KOPT-K1 (cell line): ENCODE measurements at regions not wholly inside any gene's neighbourhood (a gene's known extent, or its start where the extent isn't known, plus 50 kb on each side); places are given as distances from the start of the nearest gene placed in this dataset.

ENCODE experiments used
- H3K27ac ChIP-seq: fragments of 200-600 bp; sonication (generic); 2 replicates; pipeline ENCODE4 v1.5.1; 2016; ENCODE audit warnings: antibody characterized with exemption, mild to moderate bottlenecking, low read depth, low read length; ENCODE audit not compliant: poor library complexity, severe bottlenecking
- H3K36me3 ChIP-seq: fragments of 200-600 bp; sonication (generic); 2 replicates; pipeline ENCODE4 v1.5.1; 2017; ENCODE audit warnings: antibody characterized with exemption, mild to moderate bottlenecking, low read length, moderate library complexity; ENCODE audit not compliant: insufficient read depth
- H3K9me3 ChIP-seq: fragments of 200-600 bp; sonication (generic); 2 replicates; pipeline ENCODE4 v1.5.1; 2017; ENCODE audit warnings: antibody characterized with exemption, low read length, mild to moderate bottlenecking; ENCODE audit not compliant: insufficient read depth, poor library complexity, severe bottlenecking

- H3K9me3 ChIP-seq: no peaks in the 10 kb centered on the region
- no peak overlapping the region for H3K27ac ChIP-seq
These were observed 602.3 kb upstream of the MMS22L start for GRCh38 chr6:97885325-97885724.

GRCh38 chr6:97885828-97886227 lies 602.8 kb upstream of the MMS22L start:
- Histone ChIP-seq H3K9me3 (no peaks in the 10 kb centered on the region), H3K27ac (no peak overlapping the region), H3K36me3 (no peaks in the 10 kb centered on the region)

More at GRCh38 chr6:97885325-97885724, 602.3 kb upstream of the MMS22L start:
- no peaks in the 10 kb centered on the region for H3K36me3 ChIP-seq

- no peaks in the 10 kb centered on the region for H3K9me3 ChIP-seq
- no peaks in the 10 kb centered on the region for H3K36me3 ChIP-seq
- no peak overlapping the region for H3K27ac ChIP-seq
These were observed 618.5 kb upstream of the MMS22L start for GRCh38 chr6:97901531-97901930.

GRCh38 chr6:97909380-97909779 lies 626.4 kb upstream of the MMS22L start:
- no peaks in the 10 kb centered on the region for H3K9me3 ChIP-seq
- no peaks in the 10 kb centered on the region for H3K36me3 ChIP-seq
- no peak overlapping the region for H3K27ac ChIP-seq

- Histone ChIP-seq H3K36me3 (no peaks in the 10 kb centered on the region), H3K27ac (no peak overlapping the region), H3K9me3 (no peaks in the 10 kb centered on the region)
These were observed 630.7 kb upstream of the MMS22L start for GRCh38 chr6:97913721-97914120.

GRCh38 chr6:97914912-97915311 lies 631.9 kb upstream of the MMS22L start:
- Histone ChIP-seq H3K27ac (no peak overlapping the region), H3K9me3 (no peaks in the 10 kb centered on the region), H3K36me3 (no peaks in the 10 kb centered on the region)

- Histone ChIP-seq H3K9me3 (no peaks in the 10 kb centered on the region), H3K27ac (no peak overlapping the region), H3K36me3 (no peaks in the 10 kb centered on the region)
These were observed 632.5 kb upstream of the MMS22L start for GRCh38 chr6:97915537-97915936.

GRCh38 chr6:97917369-97917768 lies 634.4 kb upstream of the MMS22L start:
- Histone ChIP-seq H3K36me3 (no peaks in the 10 kb centered on the region), H3K9me3 (no peaks in the 10 kb centered on the region), H3K27ac (no peak overlapping the region)

- no peak overlapping the region for H3K27ac ChIP-seq
These were observed 636.0 kb upstream of the MMS22L start for GRCh38 chr6:97919046-97919445.

GRCh38 chr6:97919631-97920030 lies 636.6 kb upstream of the MMS22L start:
- H3K36me3 ChIP-seq: no peaks in the 10 kb centered on the region
- no peak overlapping the region for H3K27ac ChIP-seq
- H3K9me3 ChIP-seq: no peaks in the 10 kb centered on the region

More at GRCh38 chr6:97919046-97919445, 636.0 kb upstream of the MMS22L start:
- Histone ChIP-seq H3K36me3 (no peaks in the 10 kb centered on the region), H3K9me3 (no peaks in the 10 kb centered on the region)

GRCh38 chr6:97923249-97923648 lies 640.2 kb upstream of the MMS22L start:
- H3K9me3 ChIP-seq: no peaks in the 10 kb centered on the region
- H3K27ac ChIP-seq: no peak overlapping the region
- H3K36me3 ChIP-seq: no peaks in the 10 kb centered on the region

GRCh38 chr6:97925504-97925903 lies 642.5 kb upstream of the MMS22L start:
- Histone ChIP-seq H3K36me3 (no peaks in the 10 kb centered on the region), H3K27ac (no peak overlapping the region), H3K9me3 (no peaks in the 10 kb centered on the region)

- Histone ChIP-seq H3K27ac (no peak overlapping the region), H3K9me3 (no peaks in the 10 kb centered on the region), H3K36me3 (no peaks in the 10 kb centered on the region)
These were observed 656.6 kb upstream of the MMS22L start for GRCh38 chr6:97939440-97940168.

- no peaks in the 10 kb centered on the region for H3K9me3 ChIP-seq
- no peaks in the 10 kb centered on the region for H3K36me3 ChIP-seq
- no peak overlapping the region for H3K27ac ChIP-seq
These were observed 664.8 kb upstream of the MMS22L start for GRCh38 chr6:97947841-97948240.

- Histone ChIP-seq H3K36me3 (no peaks in the 10 kb centered on the region), H3K9me3 (no peaks in the 10 kb centered on the region), H3K27ac (no peak overlapping the region)
These were observed 675.1 kb upstream of the MMS22L start for GRCh38 chr6:97958134-97958533.

- Histone ChIP-seq H3K9me3 (no peaks in the 10 kb centered on the region), H3K36me3 (no peaks in the 10 kb centered on the region), H3K27ac (no peak overlapping the region)
These were observed 680.2 kb upstream of the MMS22L start for GRCh38 chr6:97963193-97963592.
